GM12872 (cell line): ENCODE measurements at regions not wholly inside any gene's neighbourhood (a gene's known extent, or its start where the extent isn't known, plus 50 kb on each side); places are given as distances from the start of the nearest gene placed in this dataset.

ENCODE experiments used
- TF ChIP-seq, protein P1 (sequence below): IDR thresholded peaks from 3 replicates; pipeline ENCODE4 v1.5.1; 2011; ENCODE audit warnings: low read depth, mild to moderate bottlenecking, low read length, moderate library complexity; ENCODE audit not compliant: insufficient read depth

DNA sequence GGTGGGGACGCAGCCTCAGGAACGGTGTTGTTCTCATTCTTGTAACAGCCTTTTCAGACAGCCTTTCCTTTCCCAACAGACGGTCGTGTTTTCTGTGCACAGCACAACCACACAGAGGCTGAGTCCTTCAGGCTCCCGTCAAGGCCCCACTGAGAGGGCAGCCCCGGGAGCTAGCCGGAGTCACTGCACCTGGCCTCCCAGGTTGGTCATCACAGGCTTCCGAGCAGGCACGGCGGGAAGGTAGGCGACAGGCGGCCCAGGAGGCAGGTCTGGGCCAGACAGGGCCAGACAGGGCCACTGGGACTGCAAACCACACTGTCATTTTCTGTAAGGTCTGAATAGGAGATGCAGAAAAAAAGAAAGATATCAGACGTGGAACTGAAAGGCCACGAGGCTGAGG lies 570.8 kb downstream of the GALR1 start:
- TF ChIP-seq, protein P1, sequence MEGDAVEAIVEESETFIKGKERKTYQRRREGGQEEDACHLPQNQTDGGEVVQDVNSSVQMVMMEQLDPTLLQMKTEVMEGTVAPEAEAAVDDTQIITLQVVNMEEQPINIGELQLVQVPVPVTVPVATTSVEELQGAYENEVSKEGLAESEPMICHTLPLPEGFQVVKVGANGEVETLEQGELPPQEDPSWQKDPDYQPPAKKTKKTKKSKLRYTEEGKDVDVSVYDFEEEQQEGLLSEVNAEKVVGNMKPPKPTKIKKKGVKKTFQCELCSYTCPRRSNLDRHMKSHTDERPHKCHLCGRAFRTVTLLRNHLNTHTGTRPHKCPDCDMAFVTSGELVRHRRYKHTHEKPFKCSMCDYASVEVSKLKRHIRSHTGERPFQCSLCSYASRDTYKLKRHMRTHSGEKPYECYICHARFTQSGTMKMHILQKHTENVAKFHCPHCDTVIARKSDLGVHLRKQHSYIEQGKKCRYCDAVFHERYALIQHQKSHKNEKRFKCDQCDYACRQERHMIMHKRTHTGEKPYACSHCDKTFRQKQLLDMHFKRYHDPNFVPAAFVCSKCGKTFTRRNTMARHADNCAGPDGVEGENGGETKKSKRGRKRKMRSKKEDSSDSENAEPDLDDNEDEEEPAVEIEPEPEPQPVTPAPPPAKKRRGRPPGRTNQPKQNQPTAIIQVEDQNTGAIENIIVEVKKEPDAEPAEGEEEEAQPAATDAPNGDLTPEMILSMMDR = no peak

DNA sequence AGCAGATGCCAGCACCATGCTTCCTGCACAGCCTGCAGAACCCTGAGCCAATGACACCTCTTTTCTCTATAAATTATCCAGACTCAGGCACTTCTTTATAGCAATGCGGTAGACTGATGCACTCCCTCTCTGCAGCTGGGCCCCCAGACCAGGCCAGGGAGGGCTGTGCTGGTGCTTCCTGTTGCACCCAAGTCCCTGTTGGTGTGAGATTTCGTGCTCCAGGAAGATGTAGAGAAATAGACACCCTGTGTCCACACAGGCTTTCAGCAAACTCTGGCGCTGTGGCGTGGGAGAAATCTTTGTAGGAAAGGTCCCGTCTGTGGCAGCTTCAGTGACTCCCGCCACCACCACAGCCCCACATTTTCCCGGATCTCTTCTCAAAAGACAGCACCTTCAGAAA lies 572.2 kb downstream of the GALR1 start:
- TF ChIP-seq, protein P1 = no peak

DNA sequence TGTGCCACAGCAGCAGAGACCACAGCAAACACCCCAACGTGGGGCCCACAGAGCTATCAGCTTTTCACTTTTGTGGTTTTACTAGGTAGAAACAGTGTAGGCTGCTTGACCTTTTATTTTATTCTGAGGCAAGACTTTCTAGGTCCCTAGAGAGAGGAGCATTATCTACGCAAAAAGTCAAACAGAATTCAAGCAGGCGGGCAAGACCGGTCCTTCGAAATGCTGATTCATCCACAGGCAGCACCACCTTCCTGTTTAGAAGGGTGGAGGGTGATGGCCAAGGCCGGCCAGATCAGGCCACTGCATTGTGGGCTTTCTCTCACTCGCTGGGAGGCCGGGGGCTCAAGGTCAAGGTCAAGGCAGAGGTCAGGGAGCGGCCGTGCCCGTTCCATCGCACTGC lies 573.0 kb downstream of the GALR1 start:
- TF ChIP-seq, protein P1 = no peak

DNA sequence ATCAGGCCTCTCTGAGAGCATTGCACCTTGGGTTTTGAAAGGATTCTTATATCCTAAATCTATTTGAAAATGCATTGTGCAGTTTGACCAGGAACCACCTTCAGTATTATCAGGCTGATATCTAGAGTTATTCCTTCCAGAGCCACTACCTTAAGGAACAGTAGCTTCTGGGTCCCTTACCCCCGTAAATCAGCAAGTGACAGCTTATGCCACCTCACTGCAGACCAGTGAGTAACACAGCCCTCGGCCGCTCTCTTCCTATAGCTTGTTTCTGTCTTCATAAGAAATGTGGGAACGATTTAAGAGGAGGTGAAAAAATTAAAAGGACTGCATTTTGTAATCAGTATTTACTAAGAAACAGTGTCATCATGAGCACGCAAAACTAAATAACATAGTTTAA lies 584.2 kb downstream of the GALR1 start:
- TF ChIP-seq, protein P1 = no peak

DNA sequence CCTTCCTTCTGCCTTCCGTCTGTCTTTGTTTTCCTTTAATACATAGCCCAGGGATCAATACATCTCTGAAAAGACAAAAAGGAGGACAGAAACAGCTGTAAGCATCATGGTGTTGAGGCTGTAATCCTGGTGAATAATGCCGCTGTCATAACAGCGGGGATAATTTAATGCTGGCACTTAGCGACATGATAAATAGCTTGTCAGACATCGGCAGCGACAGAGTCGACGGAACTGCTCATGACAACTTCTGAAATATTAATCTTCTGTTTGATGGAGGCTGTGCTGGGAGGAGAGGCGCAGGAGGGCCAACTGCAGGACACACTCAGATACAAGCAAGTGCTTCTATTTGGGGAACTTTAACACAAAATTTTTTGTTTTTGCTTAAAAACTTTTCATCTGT lies 602.2 kb downstream of the GALR1 start:
- TF ChIP-seq, protein P1 = no peak

DNA sequence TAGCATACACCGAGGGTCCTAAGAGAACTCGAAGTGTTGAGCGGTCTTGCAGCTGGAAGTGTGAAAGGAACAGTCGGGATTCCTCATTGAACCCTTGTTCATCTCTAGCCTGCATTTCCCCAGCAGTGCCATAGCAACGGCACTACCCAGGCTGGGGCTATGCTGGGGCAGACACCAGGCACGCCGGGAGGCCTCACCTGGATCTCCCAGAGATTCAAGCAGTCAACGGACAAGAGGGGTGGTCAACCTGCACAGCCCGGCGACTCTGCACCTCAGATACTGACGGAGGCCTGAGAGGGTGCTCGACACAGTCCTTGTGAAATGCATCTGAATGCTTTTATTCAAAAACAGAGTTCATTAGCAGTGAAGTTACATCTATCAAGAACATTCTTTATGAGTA lies 604.2 kb downstream of the GALR1 start:
- TF ChIP-seq, protein P1 = no peak

DNA sequence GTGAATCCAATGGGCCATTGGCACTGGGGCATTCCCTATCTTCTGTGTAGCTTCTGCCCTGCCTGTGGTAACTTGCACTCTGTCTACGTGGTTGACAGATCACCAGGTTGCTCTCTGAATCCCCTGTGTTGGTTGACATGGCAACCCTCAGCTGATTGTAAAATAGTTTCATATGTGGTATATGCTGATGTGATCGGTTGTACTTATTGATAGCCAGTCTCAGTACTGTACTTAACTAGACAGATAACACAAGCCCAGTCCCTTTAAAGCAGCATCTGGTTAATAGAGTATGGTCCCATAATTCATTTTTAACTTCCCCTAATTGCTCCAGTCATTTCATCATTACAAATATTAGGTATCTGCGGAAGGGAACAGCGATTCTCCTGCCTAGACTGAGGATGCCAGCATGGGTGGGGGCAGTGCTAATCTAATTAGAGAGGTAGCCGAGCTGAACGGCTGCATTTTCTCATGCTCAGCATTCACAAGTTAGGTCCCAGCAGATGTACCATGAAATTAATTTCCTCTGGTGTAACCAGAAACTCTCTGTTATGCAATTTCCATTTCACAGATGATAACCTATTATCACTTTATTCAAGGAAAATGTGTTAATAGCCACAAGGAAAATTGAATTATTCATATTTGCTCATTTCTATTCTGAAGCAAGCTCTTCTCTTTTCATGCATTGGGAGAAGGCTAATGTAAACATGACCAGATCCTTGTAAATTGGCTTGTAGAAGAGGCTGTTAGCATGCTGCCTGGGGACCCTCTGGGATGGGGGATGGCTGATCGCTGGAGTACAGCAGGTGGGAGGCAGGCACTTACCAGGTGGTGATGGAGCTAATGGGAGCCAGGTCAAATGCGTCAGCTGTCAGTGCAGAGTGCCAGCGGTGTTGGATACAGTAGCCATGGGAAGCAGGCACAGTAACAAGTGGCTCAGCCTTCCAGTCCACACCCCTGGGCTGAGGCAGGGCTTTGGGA lies 608.3 kb downstream of the GALR1 start:
- TF ChIP-seq, protein P1 = no peak
